ENCODE measurements at regions not wholly inside any gene's neighbourhood (a gene's known extent, or its start where the extent isn't known, plus 50 kb on each side); places are given as distances from the start of the nearest gene placed in this dataset.
"Not testable (repeated sequence)": the region's sequence is repeated elsewhere in the genome, so short reads cannot be mapped to it uniquely, and the experiment has no call there.

- no peak for DNase-seq (ENCODE audit: low read depth)
- no peak overlapping the region for H3K4me3 ChIP-seq (ENCODE audit: low read depth, low read length)
- no peak for TF ChIP-seq CTCF (IDR thresholded peaks at IDR 0.05; ENCODE audit: control insufficient read depth, extremely low read depth, insufficient read depth)
Measured at GRCh38 chr11:41534861-41535260, 75.4 kb upstream of the LRRC4C start.

- DNase-seq (ENCODE audit: low read depth): no peak
- H3K4me3 ChIP-seq (ENCODE audit: low read depth, low read length): no peak overlapping the region
- no peak for TF ChIP-seq CTCF (IDR thresholded peaks at IDR 0.05; ENCODE audit: control insufficient read depth, extremely low read depth, insufficient read depth)
Measured at GRCh38 chr11:41536021-41536568, 76.6 kb upstream of the LRRC4C start.

GRCh38 chr11:41544902-41545301, 85.5 kb upstream of the LRRC4C start:
- not testable (repeated sequence) for DNase-seq (ENCODE audit: low read depth); H3K4me3 ChIP-seq (ENCODE audit: low read depth, low read length)

GRCh38 chr11:41578421-41579051, 119.1 kb upstream of the LRRC4C start:
- no peak for DNase-seq (ENCODE audit: low read depth)
- TF ChIP-seq CTCF (IDR thresholded peaks at IDR 0.05; ENCODE audit: control insufficient read depth, extremely low read depth, insufficient read depth): no peak
- H3K4me3 ChIP-seq (ENCODE audit: low read depth, low read length): no peak overlapping the region

- H3K4me3 ChIP-seq (ENCODE audit: low read depth, low read length): no peak overlapping the region
- TF ChIP-seq CTCF (IDR thresholded peaks at IDR 0.05; ENCODE audit: control insufficient read depth, extremely low read depth, insufficient read depth): no peak
- no peak for DNase-seq (ENCODE audit: low read depth)
Measured at GRCh38 chr11:41579546-41579945, 120.1 kb upstream of the LRRC4C start.

- no peak for TF ChIP-seq CTCF (IDR thresholded peaks at IDR 0.05; ENCODE audit: control insufficient read depth, extremely low read depth, insufficient read depth)
- H3K4me3 ChIP-seq (ENCODE audit: low read depth, low read length): no peak overlapping the region
- DNase-seq (ENCODE audit: low read depth): no peak
Measured at GRCh38 chr11:41609511-41609910, 150.1 kb upstream of the LRRC4C start.

GRCh38 chr11:41612415-41612814, 153.0 kb upstream of the LRRC4C start:
- no peak overlapping the region for H3K4me3 ChIP-seq (ENCODE audit: low read depth, low read length)
- peak; percentile 42 for TF ChIP-seq CTCF (IDR thresholded peaks at IDR 0.05; ENCODE audit: control insufficient read depth, extremely low read depth, insufficient read depth)
- DNase-seq (ENCODE audit: low read depth): no peak
